ENCODE measurements at regions not wholly inside any gene's neighbourhood (a gene's known extent, or its start where the extent isn't known, plus 50 kb on each side); places are given as distances from the start of the nearest gene placed in this dataset.
"Not testable (repeated sequence)": the region's sequence is repeated elsewhere in the genome, so short reads cannot be mapped to it uniquely, and the experiment has no call there.

- not testable (repeated sequence) for DNase-seq
Observed at GRCh38 chr5:100364757-100365478, 170.3 kb upstream of the FAM174A start.

- not testable (repeated sequence) for DNase-seq
Observed at GRCh38 chr5:100364343-100364742, 170.8 kb upstream of the FAM174A start.

- DNase-seq = not testable (repeated sequence)
Observed at GRCh38 chr5:100359998-100360397, 175.2 kb upstream of the FAM174A start.

GRCh38 chr5:100346269-100346668, 188.9 kb upstream of the FAM174A start:
- DNase-seq = not testable (repeated sequence)

GRCh38 chr5:100341485-100341884, 193.7 kb upstream of the FAM174A start:
- not testable (repeated sequence) for DNase-seq

GRCh38 chr5:100322483-100322882, 212.7 kb upstream of the FAM174A start:
- no peak for DNase-seq

DNA sequence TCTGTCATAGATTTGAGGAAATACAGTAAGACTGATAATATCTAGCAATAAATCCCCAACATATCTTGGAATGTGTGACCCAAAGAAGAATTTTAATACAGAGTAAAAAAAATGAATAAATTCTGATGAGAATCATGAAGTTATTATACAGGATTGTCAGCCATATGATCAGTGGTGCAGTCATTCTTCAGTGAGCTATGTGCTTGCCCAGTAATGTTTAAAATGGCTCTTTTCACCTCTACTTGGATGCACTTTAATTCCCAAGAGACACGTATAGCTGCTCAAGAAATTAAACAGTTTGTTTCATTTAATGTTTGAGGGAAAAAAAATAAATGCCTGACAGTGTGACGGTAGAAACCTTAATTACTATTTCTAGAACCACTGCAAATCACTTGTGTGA, 215.3 kb upstream of the FAM174A start:
- no peak for DNase-seq

GRCh38 chr5:100313657-100314056, 221.5 kb upstream of the FAM174A start:
- DNase-seq = no peak

DNA sequence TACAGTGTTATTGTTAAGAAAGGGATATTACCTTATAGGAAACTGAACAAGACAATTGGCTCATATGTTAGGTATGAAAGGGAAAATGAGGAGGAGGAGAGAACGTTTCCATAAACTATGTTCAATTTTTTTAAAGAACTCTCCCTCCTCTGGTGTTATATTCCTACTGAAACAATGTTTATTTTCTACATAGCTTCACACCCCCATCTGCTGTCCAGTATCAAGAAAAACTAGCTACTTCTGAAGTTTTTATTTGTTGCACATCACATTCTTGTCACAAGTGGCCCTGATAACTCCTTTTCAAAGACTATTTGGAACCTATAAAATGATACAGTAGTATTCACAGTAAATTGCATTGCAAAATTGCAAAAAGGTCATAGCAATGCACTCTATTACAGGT, 223.4 kb upstream of the FAM174A start:
- DNase-seq = no peak

DNA sequence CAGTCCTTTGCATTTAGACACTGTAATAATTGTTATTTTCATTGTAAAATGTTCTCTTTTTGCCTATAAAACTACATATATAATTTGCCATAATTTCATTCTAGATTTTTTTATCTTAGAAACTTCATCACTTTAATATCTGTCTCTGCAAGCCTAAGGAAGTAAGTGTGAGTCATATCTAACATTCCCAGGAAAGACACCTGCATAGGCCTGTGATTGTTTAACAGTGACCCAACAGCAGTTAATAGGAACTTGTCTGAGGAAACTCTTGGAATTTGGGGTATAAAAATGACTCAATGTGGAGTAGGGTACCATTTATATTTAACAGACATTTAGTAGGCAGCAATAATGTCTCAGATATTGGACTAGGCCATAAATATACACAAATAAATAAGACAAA, 229.2 kb upstream of the FAM174A start:
- DNase-seq = no peak

GRCh38 chr5:100303216-100303615, 232.0 kb upstream of the FAM174A start:
- no peak for DNase-seq

DNA sequence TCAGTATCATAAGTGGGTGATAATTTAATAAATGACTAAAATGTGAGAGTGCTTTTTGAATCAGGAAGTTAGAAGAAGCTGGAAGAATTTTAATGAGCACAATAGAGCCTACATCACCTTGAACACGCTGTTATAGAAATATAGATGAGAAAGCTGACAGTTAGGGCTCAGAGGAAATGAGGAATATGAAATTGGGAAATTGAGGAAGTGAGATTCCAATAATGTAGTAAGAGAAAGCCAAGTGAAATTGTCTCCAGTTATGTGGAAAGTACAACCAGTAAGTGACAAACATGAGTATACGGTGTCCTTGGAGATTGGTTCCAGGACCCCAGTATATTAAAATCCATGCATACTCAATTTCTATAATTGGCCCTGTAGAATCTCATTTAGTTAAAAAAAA, 235.9 kb upstream of the FAM174A start:
- no peak for DNase-seq

GRCh38 chr5:100276071-100276470, 259.1 kb upstream of the FAM174A start:
- no peak for DNase-seq

GRCh38 chr5:100275631-100276030, 259.5 kb upstream of the FAM174A start:
- no peak for DNase-seq

DNA sequence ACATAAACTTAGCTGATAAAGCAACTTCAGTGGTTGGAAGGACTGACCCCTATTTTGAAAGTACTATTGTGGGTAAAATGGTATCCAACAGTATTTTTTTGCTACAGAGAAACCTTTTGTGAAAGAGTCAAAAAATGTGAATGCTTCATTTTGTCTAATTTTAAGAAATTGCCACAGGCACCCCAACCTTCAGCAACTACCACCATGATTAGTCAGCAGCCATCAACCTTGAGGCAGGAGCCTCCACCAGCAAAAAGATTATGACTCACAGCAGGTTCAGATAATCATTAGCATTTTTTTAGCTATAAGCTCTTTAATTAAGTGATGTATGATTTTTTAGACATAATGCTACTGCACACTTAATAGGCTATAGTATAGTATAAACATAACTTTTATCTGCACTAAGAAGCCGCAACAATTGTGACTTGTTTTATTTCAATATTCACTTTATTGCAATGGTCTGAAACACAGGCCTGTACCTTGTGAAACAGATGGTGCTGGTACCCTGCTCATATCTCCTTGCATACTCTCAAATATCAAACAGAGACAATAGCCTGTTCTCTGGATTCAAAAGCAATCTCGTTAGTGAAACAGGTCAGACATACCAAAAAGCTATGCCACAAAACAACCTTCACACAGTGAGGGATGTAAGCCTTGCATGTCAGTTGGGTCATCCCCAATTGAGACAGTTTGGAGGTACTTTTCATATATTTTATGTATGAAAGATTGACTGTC, 261.2 kb upstream of the FAM174A start:
- no peak for DNase-seq

- no peak for DNase-seq
Observed at GRCh38 chr5:100270023-100270771, 265.0 kb upstream of the FAM174A start.

- no peak for DNase-seq
Observed at GRCh38 chr5:100260968-100261367, 274.2 kb upstream of the FAM174A start.

DNA sequence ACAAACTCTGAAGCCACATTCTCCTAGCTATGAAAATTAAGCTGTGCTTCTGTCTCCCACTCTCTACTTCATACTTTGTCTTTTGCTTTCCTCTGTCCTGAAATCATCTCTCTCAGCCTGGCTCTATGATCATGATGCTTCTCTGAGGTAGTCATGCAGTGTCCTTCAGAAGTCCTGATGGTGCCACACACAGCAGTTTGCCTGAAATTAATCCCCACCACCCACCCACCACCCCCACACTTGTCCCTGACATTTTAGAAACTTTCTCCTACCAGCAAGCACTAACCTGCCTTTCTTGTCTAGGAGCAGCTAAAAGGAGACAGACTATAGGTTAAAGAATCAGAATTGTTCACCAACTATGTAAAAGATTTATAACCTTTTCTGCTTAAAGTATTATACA, 282.2 kb upstream of the FAM174A start:
- no peak for DNase-seq

DNA sequence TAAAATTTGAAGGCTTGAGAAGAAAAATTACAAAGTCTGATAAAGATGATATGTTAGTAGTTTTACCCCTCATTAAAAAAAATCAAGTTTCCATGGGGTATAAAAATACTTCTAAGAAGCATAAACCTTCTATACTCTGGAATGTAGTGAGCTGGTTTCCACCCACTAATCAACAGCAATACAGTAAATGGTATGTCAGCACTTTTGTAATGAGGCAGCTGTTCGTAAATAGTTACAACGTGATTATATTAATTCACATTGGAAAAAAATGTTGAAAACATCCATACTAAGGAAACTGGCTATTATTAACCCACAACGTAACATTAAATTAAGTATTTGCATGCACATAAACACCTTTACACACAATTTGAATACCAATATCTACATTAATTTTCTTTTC, 283.1 kb upstream of the FAM174A start:
- no peak for DNase-seq

DNA sequence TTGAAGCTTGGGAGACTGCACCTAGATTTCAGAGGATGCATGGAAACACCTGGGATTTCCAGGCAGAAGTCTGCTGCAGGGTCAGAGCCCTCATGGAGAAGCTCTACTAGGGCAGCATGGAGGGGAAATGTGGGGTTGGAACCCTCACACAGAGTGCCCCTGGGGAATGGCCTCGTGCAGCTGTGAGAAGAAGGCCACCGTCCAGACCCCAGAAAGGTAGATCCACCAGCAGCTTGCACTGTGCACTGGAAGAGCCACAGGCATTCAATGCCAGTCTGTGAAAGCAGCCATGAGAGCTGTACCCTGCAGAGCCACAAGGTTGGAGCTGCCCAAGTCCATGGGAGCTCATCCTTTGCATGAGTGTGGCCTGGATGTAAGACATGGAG, 285.3 kb upstream of the FAM174A start:
- no peak for DNase-seq

DNA sequence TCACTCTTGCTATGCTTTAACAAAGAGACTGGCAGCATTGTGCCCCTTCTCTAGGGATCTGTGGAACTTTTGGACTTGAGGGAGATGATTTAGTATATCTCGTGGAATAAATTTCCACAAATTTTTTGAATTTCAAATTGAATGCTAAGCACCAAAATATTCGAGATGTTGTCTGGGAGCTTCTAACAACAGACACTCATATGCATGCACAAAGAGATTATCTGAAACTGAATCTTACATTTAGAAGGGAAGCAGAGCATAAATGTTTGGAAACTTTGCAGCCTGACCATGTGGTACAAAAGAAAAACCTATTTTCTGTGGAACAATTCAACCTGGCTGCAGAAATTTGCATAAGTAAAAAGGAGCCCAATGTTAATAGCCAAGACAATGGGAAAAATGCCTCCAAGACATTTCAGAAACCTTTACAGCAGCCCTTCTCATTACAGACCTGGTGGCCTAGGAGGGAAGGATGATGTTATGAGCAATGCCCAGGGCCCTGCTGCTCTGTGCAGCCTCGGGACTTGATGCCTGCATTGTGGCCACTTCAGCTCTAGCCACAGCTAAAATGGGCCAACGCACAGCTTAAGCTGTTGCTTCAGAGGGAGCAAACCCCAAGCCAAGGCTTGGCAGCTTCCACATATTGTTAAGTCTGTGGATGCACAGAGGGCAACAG, 285.8 kb upstream of the FAM174A start:
- DNase-seq = no peak

- no peak for DNase-seq
Observed at GRCh38 chr5:100232736-100233135, 302.4 kb upstream of the FAM174A start.

DNA sequence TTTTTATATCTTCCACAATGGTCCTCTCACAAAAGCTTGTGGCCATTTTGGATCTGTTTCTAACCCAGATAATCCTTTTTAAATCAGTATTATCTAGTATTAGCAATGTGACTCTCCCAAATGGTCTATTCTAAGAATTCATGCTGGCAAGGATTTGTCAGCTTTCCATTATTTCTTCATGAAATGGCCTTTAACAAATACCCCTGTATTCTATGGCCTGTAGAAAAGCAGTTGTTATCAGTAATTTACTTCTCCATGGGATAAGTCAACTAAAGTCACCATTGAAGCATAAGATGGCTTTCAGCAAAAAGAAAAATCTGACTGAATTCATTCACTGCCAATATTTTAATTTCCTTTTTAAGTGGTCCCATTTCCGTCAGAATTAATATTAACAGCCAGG, 346.4 kb upstream of the FAM174A start:
- DNase-seq = no peak
